ENCODE measurements at regions not wholly inside any gene's neighbourhood (a gene's known extent, or its start where the extent isn't known, plus 50 kb on each side); places are given as distances from the start of the nearest gene placed in this dataset.

GRCh38 chr13:106879806-106880205 lies 311.9 kb upstream of the ARGLU1 start:
- Mint-ChIP-seq H3K4me3 (no peak overlapping the region), H3K36me3 (no peaks in the 10 kb centered on the region), H3K27me3 (no peaks in the 10 kb centered on the region), H3K27ac (no peak overlapping the region), H3K9me3 (peaks cover 0 to 6% (median 0%) of the 10 kb centered on the region in 7 donors), H3K4me1 (no peaks in the 10 kb centered on the region)
- H3K4me1 ChIP-seq (ENCODE audit: control insufficient read depth, insufficient read depth, low read length, poor library complexity, severe bottlenecking), result no peaks in the 10 kb centered on the region
- H3K27me3 ChIP-seq (ENCODE audit: control insufficient read depth, insufficient read depth, low read length), result no peaks in the 10 kb centered on the region
- ATAC-seq (ENCODE audit: low read depth in 2 of 2) (no peak), DNase-seq (no peak)
- no peak overlapping the region for H3K4me3 ChIP-seq (ENCODE audit: low read depth, low read length)
- no peaks in the 10 kb centered on the region for H3K36me3 ChIP-seq (ENCODE audit: control insufficient read depth, insufficient read depth, low read length)
- no peak overlapping the region for H3K27ac ChIP-seq (ENCODE audit: insufficient read depth, low read length, poor library complexity, severe bottlenecking)
- no peaks in the 10 kb centered on the region for H3K9me3 ChIP-seq (ENCODE audit: control insufficient read depth in 2 of 2, low read length in 2 of 2)

DNA sequence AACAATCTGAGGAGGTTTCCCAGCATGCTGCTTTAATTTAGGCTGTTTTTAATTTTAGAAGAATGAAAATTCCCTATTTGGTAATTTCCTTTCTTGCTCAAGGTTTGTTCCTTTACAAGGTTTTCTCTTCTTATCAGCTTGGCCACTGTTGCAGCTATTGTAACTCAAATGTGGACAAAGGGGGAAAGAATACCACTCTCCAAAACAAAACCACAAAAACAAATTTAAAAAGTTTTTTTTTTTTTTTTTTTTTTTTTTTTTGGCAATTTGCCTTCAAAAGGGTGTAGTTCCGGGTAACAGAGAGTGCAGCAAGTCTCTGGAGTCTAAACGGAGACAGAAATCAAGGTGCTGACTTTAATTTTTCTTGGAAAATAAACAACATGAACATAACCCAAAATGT lies 306.4 kb upstream of the ARGLU1 start:
- H3K36me3 Mint-ChIP-seq, result no peaks in the 10 kb centered on the region
- no peak overlapping the region for H3K4me3 ChIP-seq (ENCODE audit: low read depth, low read length)
- H3K9me3 Mint-ChIP-seq, result peaks cover 0 to 13% (median 0%) of the 10 kb centered on the region in 7 donors
- no peak overlapping the region for H3K4me3 Mint-ChIP-seq
- H3K9me3 ChIP-seq (ENCODE audit: control insufficient read depth in 2 of 2, low read length in 2 of 2), result no peaks in the 10 kb centered on the region
- H3K4me1 ChIP-seq (ENCODE audit: control insufficient read depth, insufficient read depth, low read length, poor library complexity, severe bottlenecking), result no peaks in the 10 kb centered on the region
- no peak for ATAC-seq (ENCODE audit: low read depth in 2 of 2)
- no peak for DNase-seq
- no peaks in the 10 kb centered on the region for H3K27me3 Mint-ChIP-seq
- no peaks in the 10 kb centered on the region for H3K36me3 ChIP-seq (ENCODE audit: control insufficient read depth, insufficient read depth, low read length)
- no peaks in the 10 kb centered on the region for H3K27me3 ChIP-seq (ENCODE audit: control insufficient read depth, insufficient read depth, low read length)
- no peak overlapping the region for H3K27ac Mint-ChIP-seq
- no peak overlapping the region for H3K27ac ChIP-seq (ENCODE audit: insufficient read depth, low read length, poor library complexity, severe bottlenecking)
- no peaks in the 10 kb centered on the region for H3K4me1 Mint-ChIP-seq

- no peaks in the 10 kb centered on the region for H3K36me3 Mint-ChIP-seq
- Histone ChIP-seq H3K36me3 (ENCODE audit: control insufficient read depth, insufficient read depth, low read length) (no peaks in the 10 kb centered on the region), H3K9me3 (ENCODE audit: control insufficient read depth in 2 of 2, low read length in 2 of 2) (no peaks in the 10 kb centered on the region), H3K4me1 (ENCODE audit: control insufficient read depth, insufficient read depth, low read length, poor library complexity, severe bottlenecking) (no peaks in the 10 kb centered on the region), H3K27me3 (ENCODE audit: control insufficient read depth, insufficient read depth, low read length) (no peaks in the 10 kb centered on the region), H3K27ac (ENCODE audit: insufficient read depth, low read length, poor library complexity, severe bottlenecking) (no peak overlapping the region), H3K4me3 (ENCODE audit: low read depth, low read length) (no peak overlapping the region)
- ATAC-seq (ENCODE audit: low read depth in 2 of 2), result no peak
- H3K9me3 Mint-ChIP-seq, result peaks cover 0 to 13% (median 0%) of the 10 kb centered on the region in 7 donors
- H3K27ac Mint-ChIP-seq, result no peak overlapping the region
- no peak for DNase-seq
- H3K4me1 Mint-ChIP-seq, result no peaks in the 10 kb centered on the region
- H3K4me3 Mint-ChIP-seq, result no peak overlapping the region
- H3K27me3 Mint-ChIP-seq, result no peaks in the 10 kb centered on the region
These were observed 305.9 kb upstream of the ARGLU1 start for GRCh38 chr13:106873810-106874209.

DNA sequence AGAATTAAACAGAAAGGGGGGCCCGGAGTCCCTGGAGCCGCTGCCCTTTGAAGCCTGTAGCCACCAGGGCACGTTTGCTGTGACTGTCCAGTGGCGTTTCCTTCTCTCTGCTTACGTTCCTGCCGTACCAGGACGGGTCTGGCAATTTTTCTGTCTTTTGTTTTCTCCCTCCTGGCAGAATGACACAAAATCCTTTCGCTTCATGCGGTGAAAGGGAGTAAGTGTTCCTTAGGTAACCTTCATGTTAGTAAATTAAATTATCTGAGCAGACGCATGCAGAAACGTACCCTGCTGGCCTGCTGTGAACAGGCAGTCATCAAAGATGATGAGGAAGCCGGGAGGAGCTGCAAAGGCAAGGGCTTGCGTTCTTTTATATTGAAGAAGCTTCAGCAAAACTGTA lies 299.3 kb upstream of the ARGLU1 start:
- peaks cover 0 to 3% (median under 1%) of the 10 kb centered on the region in 4 donors for H3K4me1 Mint-ChIP-seq
- no peak overlapping the region for H3K27ac ChIP-seq (ENCODE audit: insufficient read depth, low read length, poor library complexity, severe bottlenecking)
- no peak overlapping the region for H3K4me3 ChIP-seq (ENCODE audit: low read depth, low read length)
- no peaks in the 10 kb centered on the region for H3K27me3 ChIP-seq (ENCODE audit: control insufficient read depth, insufficient read depth, low read length)
- no peak overlapping the region for H3K27ac Mint-ChIP-seq
- no peaks in the 10 kb centered on the region for H3K4me1 ChIP-seq (ENCODE audit: control insufficient read depth, insufficient read depth, low read length, poor library complexity, severe bottlenecking)
- peaks cover 4% of the 10 kb centered on the region for H3K27me3 Mint-ChIP-seq
- DNase-seq, result no peak
- H3K9me3 ChIP-seq (ENCODE audit: control insufficient read depth in 2 of 2, low read length in 2 of 2), result no peaks in the 10 kb centered on the region
- peaks cover 0 to 5% (median 1%) of the 10 kb centered on the region in 7 donors for H3K9me3 Mint-ChIP-seq
- no peaks in the 10 kb centered on the region for H3K36me3 Mint-ChIP-seq
- no peak overlapping the region for H3K4me3 Mint-ChIP-seq
- H3K36me3 ChIP-seq (ENCODE audit: control insufficient read depth, insufficient read depth, low read length), result no peaks in the 10 kb centered on the region
- ATAC-seq (ENCODE audit: low read depth in 2 of 2), result no peak

DNA sequence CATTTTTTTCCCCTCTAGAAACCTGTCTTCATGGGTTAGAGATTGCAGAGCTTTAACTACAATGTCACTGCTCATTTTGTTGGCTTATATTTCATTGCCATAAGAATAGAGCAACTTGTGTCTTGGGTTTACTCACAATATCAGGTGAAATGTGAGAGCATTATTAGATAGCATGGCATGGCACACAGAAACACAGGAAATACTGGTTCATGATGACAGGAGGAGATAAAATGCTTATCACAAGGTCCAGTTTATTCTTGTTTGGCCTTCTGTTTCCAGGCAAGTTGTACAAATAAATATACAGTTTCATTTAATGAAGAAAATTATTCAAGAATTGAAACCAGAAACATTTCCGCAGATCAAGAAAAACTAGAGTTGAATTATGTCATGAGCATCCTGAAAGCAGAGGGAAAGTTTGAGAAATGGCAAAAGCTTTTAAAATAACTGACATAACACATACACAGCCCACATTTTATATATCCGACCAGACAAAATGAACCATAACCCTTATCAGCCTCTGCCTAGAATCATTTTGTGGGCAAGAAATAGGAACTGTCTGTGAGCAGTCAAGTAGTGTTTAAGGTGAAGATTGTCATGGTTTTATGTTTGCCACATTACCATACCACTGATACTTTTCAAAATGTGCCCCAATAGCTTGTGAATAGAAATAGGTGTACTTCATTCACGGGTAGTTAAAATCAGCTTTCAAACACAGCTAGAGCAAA lies 297.9 kb upstream of the ARGLU1 start:
- no peaks in the 10 kb centered on the region for H3K36me3 ChIP-seq (ENCODE audit: control insufficient read depth, insufficient read depth, low read length)
- no peaks in the 10 kb centered on the region for H3K4me1 ChIP-seq (ENCODE audit: control insufficient read depth, insufficient read depth, low read length, poor library complexity, severe bottlenecking)
- DNase-seq (no peak), ATAC-seq (ENCODE audit: low read depth in 2 of 2) (no peak)
- Mint-ChIP-seq H3K27ac (no peak overlapping the region), H3K4me3 (no peak overlapping the region), H3K27me3 (peaks cover 4% of the 10 kb centered on the region), H3K4me1 (peaks cover 0 to 3% (median under 1%) of the 10 kb centered on the region in 4 donors), H3K9me3 (peaks cover 0 to 6% (median 2%) of the 10 kb centered on the region in 7 donors), H3K36me3 (no peaks in the 10 kb centered on the region)
- H3K27ac ChIP-seq (ENCODE audit: insufficient read depth, low read length, poor library complexity, severe bottlenecking), result no peak overlapping the region
- no peak overlapping the region for H3K4me3 ChIP-seq (ENCODE audit: low read depth, low read length)
- H3K27me3 ChIP-seq (ENCODE audit: control insufficient read depth, insufficient read depth, low read length), result no peaks in the 10 kb centered on the region
- no peaks in the 10 kb centered on the region for H3K9me3 ChIP-seq (ENCODE audit: control insufficient read depth in 2 of 2, low read length in 2 of 2)

DNA sequence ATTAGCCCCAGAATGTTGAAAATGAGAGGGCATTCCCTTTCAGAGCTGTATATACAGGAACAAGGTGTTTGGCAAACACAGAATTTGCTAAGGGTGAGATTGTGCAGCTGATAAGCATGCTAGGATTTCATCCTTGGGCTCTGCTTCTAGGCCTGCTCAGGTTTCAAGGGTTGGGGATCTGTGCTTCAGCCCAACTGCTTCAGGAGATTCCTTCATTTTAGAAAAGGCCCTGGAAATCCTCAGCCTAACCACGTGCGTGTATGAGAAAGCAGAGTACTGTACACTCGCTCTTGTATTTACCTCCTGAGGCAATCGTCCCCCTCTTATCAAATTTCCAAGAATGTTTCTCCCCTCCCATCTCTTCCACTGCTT lies 291.6 kb upstream of the ARGLU1 start:
- peaks cover 0 to 6% (median 2%) of the 10 kb centered on the region in 7 donors for H3K9me3 Mint-ChIP-seq
- H3K4me1 ChIP-seq (ENCODE audit: control insufficient read depth, insufficient read depth, low read length, poor library complexity, severe bottlenecking), result no peaks in the 10 kb centered on the region
- no peaks in the 10 kb centered on the region for H3K4me1 Mint-ChIP-seq
- no peak overlapping the region for H3K4me3 ChIP-seq (ENCODE audit: low read depth, low read length)
- no peak overlapping the region for H3K27ac ChIP-seq (ENCODE audit: insufficient read depth, low read length, poor library complexity, severe bottlenecking)
- no peaks in the 10 kb centered on the region for H3K36me3 Mint-ChIP-seq
- DNase-seq (no peak), ATAC-seq (ENCODE audit: low read depth in 2 of 2) (no peak)
- H3K27me3 Mint-ChIP-seq, result no peaks in the 10 kb centered on the region
- no peak overlapping the region for H3K27ac Mint-ChIP-seq
- H3K36me3 ChIP-seq (ENCODE audit: control insufficient read depth, insufficient read depth, low read length), result no peaks in the 10 kb centered on the region
- no peak overlapping the region for H3K4me3 Mint-ChIP-seq
- no peaks in the 10 kb centered on the region for H3K9me3 ChIP-seq (ENCODE audit: control insufficient read depth in 2 of 2, low read length in 2 of 2)
- H3K27me3 ChIP-seq (ENCODE audit: control insufficient read depth, insufficient read depth, low read length), result no peaks in the 10 kb centered on the region

DNA sequence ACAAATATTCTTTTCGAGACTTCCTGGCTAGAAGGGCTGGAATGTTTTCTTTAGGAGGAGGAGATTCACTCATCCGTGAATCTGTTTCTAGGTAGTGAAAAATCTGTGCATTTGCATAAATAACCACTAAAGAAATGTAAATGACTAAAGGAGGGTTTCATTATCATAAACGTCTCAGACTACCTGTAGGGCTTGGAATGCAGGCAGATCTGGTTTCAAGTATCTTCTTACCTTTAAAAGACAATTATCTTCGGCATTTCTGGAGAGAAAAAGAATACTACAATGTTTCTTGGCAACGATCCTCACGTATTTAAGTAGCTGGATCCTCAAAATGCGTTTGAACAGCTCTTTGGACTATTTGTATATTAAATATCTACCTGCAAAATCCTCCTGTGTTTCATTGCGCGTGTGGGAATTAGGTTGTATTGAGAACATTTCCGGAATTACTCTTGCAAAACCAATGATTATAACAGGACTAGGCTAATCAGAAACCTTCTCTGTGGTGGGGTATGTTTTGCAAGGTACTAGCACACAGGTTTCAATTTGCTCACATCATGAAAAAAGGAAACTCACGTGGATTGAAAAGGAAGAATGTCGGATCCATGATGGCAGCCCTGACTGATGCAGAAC lies 291.1 kb upstream of the ARGLU1 start:
- Histone ChIP-seq H3K4me3 (ENCODE audit: low read depth, low read length) (no peak overlapping the region), H3K9me3 (ENCODE audit: control insufficient read depth in 2 of 2, low read length in 2 of 2) (no peaks in the 10 kb centered on the region), H3K36me3 (ENCODE audit: control insufficient read depth, insufficient read depth, low read length) (no peaks in the 10 kb centered on the region), H3K27me3 (ENCODE audit: control insufficient read depth, insufficient read depth, low read length) (no peaks in the 10 kb centered on the region), H3K4me1 (ENCODE audit: control insufficient read depth, insufficient read depth, low read length, poor library complexity, severe bottlenecking) (no peaks in the 10 kb centered on the region), H3K27ac (ENCODE audit: insufficient read depth, low read length, poor library complexity, severe bottlenecking) (no peak overlapping the region)
- Mint-ChIP-seq H3K27ac (no peak overlapping the region), H3K27me3 (no peaks in the 10 kb centered on the region), H3K36me3 (no peaks in the 10 kb centered on the region), H3K4me1 (no peaks in the 10 kb centered on the region), H3K4me3 (no peak overlapping the region), H3K9me3 (peaks cover 0 to 6% (median 2%) of the 10 kb centered on the region in 7 donors)
- ATAC-seq (ENCODE audit: low read depth in 2 of 2) (no peak), DNase-seq (no peak)

- H3K4me1 ChIP-seq (ENCODE audit: control insufficient read depth, insufficient read depth, low read length, poor library complexity, severe bottlenecking), result no peaks in the 10 kb centered on the region
- H3K27me3 Mint-ChIP-seq, result no peaks in the 10 kb centered on the region
- H3K27me3 ChIP-seq (ENCODE audit: control insufficient read depth, insufficient read depth, low read length), result no peaks in the 10 kb centered on the region
- H3K27ac ChIP-seq (ENCODE audit: insufficient read depth, low read length, poor library complexity, severe bottlenecking), result no peak overlapping the region
- H3K4me1 Mint-ChIP-seq, result no peaks in the 10 kb centered on the region
- no peak for ATAC-seq (ENCODE audit: low read depth in 2 of 2)
- H3K36me3 ChIP-seq (ENCODE audit: control insufficient read depth, insufficient read depth, low read length), result no peaks in the 10 kb centered on the region
- H3K9me3 Mint-ChIP-seq, result peaks cover 0 to 2% (median 0%) of the 10 kb centered on the region in 7 donors
- no peak overlapping the region for H3K4me3 Mint-ChIP-seq
- H3K9me3 ChIP-seq (ENCODE audit: control insufficient read depth in 2 of 2, low read length in 2 of 2), result no peaks in the 10 kb centered on the region
- no peak overlapping the region for H3K27ac Mint-ChIP-seq
- no peak for DNase-seq
- no peaks in the 10 kb centered on the region for H3K36me3 Mint-ChIP-seq
- no peak overlapping the region for H3K4me3 ChIP-seq (ENCODE audit: low read depth, low read length)
These were observed 284.5 kb upstream of the ARGLU1 start for GRCh38 chr13:106852436-106852835.

Measured in CD4-positive, CD25-positive, alpha-beta regulatory T cell (primary cell).